ENCODE measurements at regions not wholly inside any gene's neighbourhood (a gene's known extent, or its start where the extent isn't known, plus 50 kb on each side); places are given as distances from the start of the nearest gene placed in this dataset.
"Not testable (repeated sequence)": the region's sequence is repeated elsewhere in the genome, so short reads cannot be mapped to it uniquely, and the experiment has no call there.

- no peak for DNase-seq
Observed at GRCh38 chr10:117601716-117602115, 59.2 kb downstream of the EMX2 start.

DNA sequence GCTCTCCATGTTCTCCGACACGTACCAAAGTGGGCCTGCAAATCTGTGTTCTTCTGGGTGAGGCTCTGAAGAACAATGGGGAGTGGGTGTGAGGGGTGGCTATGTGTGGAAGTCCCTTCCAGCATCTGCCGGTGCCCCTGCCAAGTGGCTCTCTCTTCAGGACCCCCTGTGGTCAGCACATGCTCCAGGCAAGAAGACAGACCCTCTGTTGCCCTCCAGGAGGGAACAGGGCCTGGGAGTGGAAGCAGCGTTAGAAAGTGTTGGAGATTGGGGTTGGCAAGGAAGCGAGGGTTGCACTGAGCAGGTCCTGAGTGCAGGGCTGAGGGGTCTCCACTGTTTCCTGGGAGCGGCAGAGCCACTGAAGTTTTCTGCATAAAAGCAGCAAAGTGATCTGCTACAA is 60.5 kb downstream of the EMX2 start:
- DNase-seq: no peak

DNA sequence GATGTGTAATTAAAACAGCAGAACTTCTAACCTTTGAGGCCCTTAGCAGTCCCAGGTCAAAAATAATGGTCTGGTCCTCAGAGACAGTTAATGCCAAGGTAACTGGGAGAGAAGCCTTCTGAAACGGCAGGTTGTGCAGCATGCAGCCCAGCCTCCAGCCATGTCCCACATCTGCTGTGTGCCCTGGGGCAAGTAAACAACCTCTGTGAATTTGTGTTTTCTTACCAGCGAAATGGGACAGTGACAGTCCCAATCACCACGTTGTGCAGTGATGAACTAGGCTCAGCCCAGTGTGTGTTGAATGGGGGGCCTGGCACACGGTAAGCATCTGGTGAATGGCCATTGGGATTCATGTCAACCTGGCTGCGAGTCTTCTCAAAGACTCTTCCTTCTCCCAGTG is 61.2 kb downstream of the EMX2 start:
- no peak for DNase-seq

GRCh38 chr10:117609095-117609795 is 66.7 kb downstream of the EMX2 start:
- no peak for DNase-seq

GRCh38 chr10:117609796-117610170 is 67.2 kb downstream of the EMX2 start:
- no peak for DNase-seq

DNA sequence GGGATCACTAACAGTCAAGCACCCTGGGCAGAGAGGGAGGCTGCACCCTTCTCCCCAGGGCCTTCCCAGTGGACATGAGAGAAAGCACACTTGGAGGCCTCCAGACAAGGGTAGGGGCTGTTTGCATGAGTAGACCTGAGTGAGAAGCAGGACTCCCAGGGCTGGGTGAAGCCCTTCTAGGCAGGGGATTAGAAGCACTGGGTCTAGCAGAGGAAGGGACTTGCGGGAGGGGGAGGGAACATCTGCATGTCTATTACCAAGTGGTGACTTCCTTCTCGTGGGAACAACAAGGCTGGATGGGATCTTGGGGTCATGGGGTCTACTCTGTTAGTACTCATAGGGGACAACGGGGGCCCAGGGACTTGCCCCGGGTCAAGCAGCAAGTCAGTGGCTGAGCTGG is 67.8 kb downstream of the EMX2 start:
- DNase-seq: no peak

- DNase-seq: no peak
Observed at GRCh38 chr10:117612113-117612512, 69.6 kb downstream of the EMX2 start.

DNA sequence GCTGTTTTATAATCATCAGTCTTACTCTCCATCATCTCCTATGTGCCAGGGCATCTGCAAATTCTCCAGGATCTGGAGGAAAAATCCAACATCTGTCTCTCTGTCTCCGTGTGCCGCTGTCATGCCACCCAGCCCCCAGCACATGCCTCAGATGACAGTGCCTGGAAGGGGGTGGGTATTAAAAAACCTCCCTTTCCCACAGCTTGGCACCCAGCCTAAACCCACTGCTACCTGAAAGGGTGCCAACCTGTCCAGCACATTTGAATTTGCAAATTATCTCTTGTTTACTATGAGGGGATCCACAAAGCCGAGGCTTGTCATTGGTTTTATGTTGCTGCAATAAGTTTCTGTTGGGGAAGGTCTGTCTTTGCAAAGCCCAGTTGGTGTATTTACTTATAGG is 73.1 kb downstream of the EMX2 start:
- no peak for DNase-seq

DNA sequence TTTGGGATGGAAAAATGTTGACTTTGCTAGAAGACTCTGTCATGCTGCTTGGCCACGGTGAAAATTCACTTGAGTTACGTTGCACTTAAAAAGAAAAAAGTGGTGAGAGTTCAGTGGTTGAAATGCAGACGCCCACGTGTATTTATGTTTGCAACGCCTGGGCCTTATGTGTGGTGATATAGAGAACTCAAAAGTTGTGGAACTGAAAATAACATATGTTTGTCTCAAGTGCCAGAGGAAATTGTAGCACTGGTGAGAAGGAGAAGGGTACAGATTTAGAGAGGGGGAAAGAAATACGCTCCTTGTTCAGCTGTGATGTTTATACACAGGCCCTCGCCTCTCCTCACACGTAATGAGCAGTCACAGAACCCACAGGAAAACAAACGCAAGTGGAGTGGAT is 73.6 kb downstream of the EMX2 start:
- no peak for DNase-seq

DNA sequence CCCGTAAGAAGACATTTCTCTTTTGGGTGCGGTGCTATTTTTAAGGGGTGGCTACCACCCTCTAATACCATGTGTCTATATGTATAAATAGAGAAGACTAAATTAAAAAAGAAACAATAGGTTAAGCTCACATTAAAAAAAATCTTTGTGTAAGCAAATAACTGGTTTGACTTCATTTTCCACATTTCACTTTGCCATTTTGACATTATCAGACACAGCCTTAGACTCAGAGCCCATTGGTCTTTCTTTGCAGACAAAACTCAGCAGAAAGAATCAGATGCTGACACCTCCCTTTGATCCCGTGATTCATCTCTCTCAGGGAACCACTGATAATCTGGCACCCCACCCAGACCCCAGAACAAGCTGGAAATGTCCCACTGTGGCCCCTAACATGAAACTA is 74.5 kb downstream of the EMX2 start:
- no peak for DNase-seq

DNA sequence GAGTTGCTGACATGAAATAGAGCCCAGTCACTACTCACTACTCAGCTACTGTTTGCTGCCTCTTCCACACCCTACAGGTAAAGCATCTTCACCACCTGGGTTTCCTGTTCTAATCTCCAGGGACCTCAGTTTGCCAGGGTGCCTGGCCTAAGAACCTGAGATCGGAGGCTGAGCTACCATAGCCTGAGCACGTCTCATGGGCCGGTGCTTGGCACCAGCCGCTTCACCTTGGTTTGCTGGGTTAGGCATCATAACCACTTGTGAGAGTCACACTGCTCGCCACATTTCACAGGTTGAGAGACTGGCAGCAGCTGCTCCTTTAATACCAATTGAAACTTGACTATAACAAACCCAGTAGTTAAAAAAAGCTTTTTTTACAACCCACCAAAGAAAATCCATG is 75.1 kb downstream of the EMX2 start:
- no peak for DNase-seq

GRCh38 chr10:117619223-117619622 is 76.7 kb downstream of the EMX2 start:
- no peak for DNase-seq

DNA sequence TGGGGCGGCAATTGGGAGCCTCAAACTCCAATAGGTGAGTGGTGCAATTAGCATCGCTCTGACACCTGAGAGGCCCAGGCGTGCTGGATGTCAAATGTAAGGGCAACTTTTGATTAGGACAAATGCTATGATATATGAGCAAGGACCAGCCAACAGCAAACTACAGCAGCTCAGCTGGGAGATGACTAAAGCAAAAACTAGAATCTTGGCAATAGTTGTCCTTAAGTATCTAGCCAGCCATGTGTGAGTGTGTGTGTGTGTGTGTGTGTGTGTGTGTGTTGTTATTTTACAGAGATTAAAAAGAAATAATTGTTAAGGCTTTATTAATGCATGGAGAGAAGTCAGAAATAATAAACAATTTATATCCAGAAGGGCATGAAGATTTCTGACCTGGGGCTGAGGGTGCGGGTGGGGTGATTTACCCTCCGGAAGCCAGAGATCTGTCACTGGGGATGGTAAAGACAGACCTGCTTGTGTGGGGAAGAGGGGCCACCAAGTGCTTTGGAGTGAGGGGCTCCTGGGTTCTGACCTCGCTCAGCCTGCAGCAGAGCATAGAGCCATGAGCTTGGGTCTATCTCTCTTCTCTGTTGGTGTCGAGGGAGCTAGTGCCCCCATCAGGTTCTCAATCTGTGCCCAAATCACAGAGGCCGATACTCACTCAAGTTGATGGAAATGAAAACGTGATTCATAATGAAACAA is 77.3 kb downstream of the EMX2 start:
- no peak for DNase-seq

DNA sequence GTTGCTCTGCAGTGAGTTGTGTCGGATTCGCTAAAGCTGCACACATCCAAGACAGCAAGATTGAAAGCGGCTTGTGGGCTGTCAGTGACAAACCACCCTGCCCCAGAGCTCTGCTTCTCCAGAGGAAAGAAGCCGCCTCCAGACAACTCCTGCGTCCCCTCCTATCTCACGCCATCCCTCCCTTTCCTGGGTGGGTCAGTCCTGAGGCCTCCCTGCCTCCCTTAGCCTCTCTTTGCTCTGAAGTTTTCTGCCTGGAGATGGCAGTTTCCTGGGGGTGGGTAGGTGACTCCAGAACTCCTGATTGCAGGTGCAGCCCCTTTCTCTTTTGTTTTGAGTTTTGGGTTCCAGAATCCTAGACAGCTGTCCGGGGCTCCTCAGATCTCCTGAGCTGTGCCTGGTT is 78.7 kb downstream of the EMX2 start:
- DNase-seq: no peak

DNA sequence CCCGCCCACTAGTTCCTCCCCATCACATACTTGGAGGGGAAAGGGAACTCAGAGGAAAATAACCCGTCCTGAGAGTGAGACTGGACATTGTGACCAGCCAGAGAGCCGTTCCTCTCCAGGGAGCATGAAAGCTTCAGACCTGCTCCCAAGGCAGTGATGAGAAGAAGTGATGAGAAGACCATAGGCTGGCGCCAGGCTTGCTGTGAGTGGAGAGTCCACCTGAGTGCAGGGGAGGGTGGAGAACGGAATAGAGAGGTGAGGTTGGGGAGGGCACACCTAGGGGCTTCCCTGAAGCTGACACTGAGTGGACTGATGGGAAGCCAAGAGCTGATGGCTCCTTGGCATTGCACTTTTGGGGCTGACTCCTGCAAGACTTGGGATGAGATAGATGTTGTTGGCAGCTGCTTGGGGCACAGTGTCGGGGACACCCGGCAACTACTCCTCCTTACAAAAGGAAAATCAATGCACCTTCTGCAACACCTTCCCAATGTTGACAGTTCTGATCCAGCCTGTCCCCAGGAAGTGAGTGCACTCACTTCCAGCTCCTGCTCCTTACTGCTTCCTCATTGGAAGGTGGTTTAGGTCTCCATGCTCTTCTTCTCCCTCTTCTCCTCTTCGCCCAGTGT is 79.4 kb downstream of the EMX2 start:
- no peak for DNase-seq

- no peak for DNase-seq
Observed at GRCh38 chr10:117622471-117623184, 80.1 kb downstream of the EMX2 start.

GRCh38 chr10:117626228-117626627 is 83.7 kb downstream of the EMX2 start:
- DNase-seq: no peak

- DNase-seq: no peak
Observed at GRCh38 chr10:117627561-117627960, 85.0 kb downstream of the EMX2 start.

- not testable (repeated sequence) for DNase-seq
Observed at GRCh38 chr10:117629717-117630116, 87.2 kb downstream of the EMX2 start.

DNA sequence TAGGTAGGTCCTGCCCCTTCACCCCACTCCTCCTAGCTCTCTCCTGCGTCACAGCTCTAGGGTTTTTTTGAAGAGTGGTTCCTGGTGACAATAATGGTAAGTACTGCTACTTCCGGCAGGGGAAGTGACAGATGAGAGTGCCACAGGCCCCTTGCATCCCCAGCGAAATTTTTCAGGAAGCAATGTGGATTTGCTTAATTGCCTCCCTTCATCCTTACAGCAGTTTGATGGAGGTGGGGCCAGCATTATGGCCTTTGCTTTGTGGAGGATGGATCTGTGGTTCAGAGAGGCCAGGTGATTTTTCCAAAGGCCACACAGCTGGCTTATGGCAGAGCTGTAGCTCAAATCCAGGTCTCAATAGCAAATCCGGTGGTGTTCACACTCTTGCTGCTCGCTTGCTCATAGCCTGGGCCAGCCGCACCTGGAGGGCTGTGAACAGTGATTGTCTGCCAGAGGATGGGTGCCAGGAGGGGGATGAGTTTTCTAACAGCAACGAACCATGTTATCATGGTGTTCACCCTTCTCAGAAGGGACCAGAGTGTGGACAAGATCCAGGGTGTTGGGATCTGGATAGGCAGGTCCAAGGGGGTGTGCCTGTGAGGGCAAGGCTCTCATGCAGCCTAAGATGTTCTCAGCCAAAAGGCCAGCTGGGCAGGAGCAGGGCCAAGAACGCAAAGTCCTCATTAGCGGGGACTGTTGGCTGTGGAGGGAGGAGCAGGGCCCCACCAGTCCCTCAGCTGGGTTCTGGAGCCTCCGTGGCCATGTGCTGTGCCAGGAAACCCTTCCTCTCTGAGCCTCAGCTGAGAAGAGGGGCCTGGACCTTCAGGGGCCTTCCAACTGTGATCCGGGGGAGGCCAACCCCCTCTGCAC is 89.0 kb downstream of the EMX2 start:
- no peak for DNase-seq

DNA sequence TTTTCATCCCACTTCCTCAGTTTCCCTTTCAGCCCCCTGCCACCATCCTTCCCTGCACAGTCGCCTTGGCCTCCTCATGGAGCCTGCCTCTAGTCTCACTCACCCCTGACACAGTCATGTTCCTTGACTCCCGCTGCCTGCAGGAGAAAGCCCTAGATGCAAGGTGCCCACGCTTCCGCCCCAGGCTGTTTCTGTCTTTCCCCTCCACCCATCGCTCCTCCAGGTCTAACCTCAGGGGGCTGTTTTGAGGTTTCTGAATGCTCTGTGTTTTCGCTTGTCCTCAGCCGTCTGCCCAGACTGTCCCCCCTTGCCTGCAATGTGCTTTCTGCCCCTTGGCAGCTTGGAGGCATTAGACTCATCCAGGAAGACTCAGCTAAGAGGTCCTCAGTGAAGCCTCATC is 89.9 kb downstream of the EMX2 start:
- no peak for DNase-seq

DNA sequence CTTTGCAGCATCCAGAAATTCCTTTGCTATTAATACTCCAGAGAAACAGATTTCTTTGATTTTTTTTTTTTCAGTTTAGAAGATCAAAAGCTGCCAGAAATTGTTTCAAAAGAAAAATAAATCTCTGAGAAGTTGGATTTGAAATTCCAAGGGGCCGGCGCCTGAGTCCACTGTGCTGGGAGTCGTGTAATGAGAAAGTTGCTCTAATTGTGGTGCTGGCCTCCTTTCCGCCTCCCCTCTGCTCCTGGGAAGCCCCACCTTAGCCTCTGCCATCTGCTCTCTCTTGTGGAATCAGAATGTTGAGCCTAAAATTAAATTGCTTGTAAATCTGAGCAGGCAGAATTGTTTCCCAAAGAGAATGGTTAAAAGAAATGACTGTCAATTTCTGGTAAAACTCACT is 93.3 kb downstream of the EMX2 start:
- no peak for DNase-seq

- DNase-seq: no peak
Observed at GRCh38 chr10:117638200-117638599, 95.7 kb downstream of the EMX2 start.

Data from AML-193 (cell line).